ENCODE measurements at regions not wholly inside any gene's neighbourhood (a gene's known extent, or its start where the extent isn't known, plus 50 kb on each side); places are given as distances from the start of the nearest gene placed in this dataset.

DNA sequence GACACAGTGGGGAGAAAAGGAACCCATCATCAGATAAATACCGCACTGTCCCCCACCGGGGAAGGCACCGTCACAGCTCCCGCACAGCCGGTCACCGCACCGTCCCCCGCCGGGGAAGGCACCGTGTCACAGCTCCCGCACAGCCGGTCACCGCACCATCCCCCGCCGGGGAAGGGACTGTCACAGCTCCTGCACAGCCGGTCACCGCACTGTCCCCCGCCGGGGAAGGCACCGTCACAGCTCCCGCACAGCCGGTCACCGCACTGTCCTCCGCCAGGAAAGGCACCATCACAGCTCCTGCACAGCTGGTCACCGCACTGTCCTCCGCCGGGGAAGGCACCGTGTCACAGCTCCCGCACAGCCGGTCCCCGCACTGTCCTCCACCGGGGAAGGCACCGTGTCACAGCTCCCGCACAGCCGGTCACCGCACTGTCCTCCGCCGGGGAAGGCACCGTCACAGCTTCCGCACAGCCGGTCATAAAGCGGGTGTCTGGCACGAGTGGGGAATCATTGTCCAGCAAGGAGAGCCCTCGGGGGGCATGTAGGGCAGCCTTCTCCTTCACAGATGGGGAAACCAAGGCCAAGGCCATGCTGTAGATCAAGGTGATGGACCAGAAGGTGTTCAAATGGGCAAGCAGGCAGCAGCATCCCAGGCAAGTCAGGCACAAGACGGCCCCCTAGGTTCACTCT lies 280.1 kb downstream of the NPHP4 start:
- DNase-seq, result no peak

DNA sequence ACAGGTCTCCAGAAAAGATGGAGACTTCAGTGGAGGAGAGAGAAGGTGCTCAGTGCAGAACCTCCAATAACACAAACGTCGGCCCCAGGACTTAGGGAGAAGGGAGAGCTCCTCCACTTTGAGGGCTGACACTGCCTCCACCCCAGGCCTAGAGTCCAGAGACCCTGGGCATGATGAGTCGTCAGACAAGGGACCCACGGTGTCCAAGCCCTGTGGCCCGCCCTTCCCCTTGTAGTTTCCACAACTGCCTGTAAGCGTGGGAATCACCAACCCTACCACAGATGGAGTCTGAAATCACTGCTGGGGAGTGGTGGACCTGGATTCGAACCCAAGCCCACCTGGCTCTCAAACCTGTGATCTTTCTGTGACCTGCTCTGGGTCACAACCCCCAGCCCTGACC lies 281.1 kb downstream of the NPHP4 start:
- DNase-seq, result no peak

DNA sequence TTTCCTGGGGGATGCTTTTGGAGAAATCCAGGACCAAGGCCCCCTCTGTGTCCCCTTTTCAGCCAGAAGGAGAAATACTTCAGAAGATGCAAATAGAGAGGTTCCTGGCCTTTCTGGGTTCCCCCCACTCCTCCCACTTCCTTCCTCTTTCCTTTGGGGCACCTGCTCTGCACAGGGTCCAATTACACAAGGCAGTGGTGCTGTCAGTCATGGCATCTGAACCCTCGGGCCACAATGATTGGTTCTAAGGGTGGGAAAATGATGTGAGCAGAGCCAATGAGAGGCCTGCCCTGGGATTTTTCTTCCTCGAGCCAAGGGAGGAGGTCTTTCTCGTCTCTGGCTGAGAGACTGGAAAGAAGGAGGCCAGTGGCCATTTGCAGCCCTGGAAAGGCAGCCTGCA lies 282.2 kb downstream of the NPHP4 start:
- DNase-seq, result no peak

DNA sequence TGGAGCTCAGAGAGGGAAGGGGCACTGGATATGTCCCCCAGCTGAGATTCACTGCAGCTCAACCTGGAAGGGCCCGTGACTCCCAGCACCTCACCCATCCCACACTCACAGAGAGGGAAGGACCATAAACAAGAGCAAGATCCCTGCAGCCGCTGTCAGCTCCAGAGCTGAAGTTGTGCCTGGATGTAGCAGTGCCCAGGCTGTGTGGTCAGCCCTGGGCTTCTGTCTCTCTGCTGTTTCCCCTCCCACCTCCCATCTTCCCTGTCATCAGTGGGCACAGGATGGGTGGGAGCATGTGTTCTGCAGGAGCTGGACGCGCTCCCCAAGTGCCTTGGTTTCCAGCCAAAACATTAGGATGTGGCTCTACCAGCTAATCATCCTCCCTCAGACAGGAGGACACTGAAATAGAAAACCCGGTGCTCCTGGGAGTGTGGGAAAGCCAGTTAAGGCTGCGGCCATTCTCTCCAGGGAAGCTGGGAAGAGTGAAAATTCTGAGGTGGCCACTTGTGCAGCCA lies 282.7 kb downstream of the NPHP4 start:
- no peak for DNase-seq

DNA sequence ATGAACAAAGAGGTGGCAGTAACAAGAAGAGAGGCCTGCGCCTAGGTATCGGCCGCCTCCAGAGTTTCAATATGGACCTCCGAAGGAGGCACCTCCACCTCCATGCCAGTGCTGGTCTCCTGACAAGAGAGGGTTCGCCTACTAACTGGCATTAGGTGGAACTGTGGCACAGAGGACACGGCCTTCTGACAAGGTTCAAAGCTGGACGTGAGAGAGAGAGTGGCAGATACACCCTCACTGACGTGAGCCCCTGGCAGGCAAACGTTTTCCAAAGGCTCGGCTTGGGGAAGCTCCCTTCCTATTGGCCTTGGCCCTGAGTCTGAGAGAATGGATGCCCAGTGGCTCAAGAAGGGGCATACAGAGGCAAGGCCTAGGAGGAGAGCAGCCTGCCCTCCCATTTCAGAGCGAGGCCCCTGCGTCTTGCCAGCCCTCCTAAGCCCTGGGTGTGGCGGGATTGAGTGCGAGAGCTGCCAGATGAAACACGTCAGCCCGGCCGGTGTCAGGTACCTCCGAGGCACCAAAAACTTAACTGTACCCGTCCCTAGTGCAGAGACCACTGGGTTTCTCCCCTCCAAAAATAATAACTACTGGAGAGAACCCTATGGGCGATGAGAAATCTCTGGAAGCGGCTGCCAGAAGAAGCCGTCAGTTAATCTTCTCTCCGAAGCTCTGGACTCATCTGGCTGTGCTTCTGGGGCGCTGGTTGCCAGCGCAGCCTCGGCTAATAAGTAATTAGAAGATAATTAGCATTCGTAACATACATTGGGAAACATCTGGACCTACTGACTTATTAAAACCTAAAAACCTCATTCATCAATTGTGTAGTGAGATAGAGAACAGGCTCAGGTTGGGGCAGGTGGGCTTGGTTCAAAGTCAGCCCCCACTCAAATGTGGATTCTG lies 283.6 kb downstream of the NPHP4 start:
- no peak for DNase-seq

DNA sequence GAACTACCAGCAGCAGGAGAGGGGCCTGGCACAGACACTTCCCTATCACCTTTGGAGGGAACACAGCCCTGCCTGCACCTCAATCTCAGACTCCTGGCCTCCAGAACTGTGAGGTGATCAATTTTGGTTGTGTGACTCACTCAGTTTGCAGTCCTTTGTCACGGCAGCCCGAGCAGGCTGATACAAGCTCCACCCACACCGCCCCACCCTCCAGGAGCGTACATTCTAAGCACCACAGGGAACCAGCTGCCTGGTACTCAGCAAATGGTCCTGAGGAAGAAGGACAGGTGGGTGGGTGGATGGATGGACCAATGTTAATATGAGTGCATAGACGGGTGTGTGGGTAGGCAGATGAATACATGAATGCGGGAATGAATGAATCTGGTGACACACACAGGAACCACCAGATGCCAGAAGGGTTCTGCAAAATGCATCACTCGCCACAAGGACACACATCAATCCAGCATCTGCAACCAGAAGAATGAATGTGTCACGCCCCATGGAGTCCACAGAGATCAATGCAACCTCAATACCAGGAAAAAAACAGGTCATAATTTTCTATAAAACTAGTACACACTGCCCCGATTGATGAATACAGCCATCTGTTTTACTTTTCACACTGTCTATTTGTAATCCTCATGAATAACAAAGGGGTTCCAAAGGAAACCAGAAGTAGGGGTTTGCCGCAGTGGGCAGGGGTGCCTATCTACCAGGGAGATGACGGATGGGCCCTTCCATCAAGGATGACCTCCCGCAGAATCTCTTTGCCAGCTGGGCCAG lies 284.5 kb downstream of the NPHP4 start:
- DNase-seq, result no peak

DNA sequence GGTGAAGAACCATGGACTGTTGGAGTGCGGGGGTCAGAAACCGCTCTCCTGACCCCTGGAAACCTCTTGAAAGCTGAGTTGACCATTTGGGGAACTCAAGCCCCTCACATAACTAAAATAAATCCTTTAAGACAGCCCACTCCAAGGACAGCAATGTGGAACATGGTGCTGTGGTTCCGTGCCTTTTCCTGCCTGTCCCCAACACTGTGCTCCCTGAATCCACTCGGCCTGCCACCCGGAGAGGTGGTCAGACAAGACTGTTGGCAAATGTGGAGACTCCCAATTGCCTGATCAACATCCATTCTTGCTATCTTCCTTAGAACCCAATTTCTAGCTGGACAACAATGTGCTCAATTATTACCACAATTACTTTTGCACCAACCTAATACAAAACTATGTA lies 286.0 kb downstream of the NPHP4 start:
- DNase-seq, result no peak

DNA sequence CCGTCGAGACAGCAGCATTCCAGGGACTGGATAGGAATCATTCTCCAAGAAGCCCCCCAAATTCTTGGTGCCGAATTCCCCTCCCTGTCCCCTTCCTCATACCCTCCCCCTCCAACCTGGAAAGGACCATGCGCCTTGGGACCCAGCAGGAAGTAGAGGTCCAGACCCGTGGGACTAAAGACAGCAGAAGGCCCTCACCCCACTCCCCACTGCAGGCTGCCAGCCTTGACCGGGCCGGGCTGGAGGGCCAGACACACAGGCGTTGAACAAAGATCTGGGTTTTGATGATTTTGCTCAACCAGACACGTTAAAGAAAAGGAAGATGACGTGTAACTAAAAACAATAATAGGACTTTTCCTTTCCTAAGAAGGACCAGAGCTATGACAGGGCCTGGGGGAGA lies 286.5 kb downstream of the NPHP4 start:
- DNase-seq, result no peak

DNA sequence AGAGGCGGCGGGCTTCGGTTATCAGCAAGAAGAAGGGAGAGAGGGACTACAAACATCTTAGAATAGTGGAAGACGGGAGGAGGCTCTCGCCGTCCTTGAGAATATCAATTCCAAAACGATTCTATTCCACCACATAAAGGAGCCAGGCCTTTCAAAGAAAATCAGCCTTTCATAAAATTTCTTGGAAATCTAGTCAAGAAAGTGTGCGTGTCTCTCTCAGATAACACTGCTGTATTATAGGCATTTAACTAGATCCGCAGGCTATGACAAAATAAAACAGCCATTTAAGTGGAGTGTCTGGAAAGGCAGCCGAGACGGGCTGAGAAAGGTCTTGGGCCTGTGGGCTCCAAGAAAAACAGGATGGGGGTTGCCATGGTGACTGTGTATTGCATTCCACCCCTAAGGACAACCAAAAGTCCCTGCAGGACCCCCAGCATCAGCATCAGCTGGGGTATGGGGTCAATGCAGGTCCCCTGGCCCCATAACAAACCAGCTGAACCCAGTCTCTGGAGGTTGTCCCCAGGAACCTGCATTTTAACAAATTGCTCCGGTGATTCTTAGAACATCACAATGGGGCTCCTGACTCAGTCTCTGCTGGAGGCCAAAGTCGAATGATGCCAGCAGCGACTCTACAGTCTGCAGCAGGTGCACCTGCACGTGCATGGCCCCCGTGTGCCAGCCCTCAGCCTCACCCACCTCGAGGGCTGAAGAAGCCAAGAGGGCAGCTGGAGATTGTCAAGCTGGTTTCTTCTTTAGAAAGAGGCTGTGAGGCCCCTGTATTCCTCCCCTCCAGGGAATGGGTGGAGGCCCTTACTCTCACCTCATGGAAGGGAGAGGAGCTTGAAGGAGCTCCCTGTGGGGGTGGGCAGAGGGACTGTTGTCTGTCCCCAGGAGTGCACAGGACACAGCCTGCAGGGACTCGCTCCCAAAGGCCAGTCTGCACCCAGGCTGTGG lies 287.4 kb downstream of the NPHP4 start:
- DNase-seq, result no peak

DNA sequence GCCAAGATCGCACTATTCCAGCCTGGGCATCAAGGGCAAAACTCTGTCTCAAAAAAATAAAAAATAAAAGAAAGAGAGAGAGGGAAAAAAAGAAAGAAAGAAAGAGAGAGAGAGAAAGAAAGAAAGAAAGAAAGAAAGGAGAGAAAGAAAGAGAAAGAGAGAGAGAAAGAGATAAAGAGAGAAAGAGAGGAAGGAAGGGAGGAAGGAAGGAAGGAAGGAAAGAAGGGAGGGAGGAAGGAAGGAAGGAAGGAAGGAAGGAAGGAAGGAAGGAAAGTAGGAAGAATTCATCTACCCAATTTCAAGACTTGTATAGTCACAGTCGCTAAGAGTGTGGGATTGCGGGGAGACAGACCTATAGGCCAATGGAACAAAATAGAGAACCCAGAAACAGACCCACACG lies 290.6 kb downstream of the NPHP4 start:
- no peak for DNase-seq

DNA sequence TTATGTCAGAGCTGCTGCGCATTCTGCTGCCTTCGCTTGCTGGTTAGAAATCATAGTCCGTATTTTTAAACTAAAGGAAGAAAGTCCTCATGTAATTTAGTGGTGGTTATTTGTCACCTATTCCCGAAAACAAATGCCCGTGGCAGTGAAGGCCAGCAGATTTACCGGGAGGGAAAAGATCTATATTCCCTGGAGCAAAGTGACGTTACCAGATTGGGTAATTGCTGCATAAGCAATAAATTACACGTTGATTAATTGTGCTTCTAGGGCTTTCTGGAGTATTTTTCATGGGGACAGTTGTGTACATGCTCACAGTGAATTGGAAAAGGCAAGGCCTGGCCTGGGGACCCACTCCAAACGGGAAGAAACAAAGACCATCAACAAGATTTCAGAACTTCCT lies 298.7 kb downstream of the NPHP4 start:
- DNase-seq, result no peak

DNA sequence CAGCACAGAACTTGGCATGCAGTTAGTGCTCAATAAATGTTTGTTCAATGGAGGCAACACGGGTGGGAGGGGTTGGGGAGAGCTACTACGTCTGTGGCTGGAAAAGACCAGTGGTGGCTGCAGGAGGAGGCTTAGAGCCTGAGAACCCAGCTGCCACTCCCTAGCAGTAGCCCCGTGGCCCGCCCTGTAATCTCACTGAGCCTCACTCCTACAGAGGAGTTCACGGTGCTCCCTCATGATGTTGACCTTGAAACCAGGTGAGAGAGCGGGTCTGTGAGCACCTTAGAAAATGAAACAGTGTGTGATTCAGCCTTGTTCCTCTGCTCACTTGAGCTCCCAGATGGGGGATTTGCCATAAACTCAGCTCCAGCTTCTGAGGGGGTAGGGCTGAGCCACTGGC lies 299.6 kb downstream of the NPHP4 start:
- no peak for DNase-seq

DNA sequence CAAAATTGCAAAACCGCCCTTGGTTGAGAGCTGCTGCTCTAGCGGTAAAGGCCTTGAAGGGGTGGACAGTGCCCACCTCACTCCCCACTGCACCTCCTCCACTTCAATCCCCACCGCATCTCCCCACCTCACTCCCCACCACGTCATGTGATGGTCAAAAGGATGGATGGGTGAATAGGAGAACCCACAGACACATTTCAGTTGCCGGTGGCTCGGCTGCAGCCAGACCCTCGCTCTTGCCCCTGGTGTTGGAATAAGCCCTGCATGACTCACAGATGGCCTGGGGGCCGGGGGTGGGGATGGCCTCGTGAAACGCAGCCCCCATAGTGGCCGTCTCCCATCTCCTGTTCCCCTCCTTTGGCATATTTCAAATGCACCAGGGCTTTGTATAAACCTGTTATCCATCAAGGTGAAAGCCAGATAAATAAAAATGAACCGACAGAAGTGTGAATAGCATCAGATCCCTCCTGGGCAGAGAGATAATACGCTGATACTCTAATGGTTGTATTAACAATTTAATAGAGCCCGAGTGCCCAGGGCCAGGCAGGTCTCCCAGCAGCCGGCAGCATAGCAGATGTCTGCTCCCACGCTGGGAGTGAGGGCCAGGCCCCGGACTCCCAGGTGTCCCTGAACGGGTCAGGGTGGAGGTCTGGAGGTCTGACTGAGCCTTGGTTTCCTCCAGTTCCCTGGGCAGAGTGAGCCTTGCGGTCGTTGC lies 300.3 kb downstream of the NPHP4 start:
- DNase-seq, result no peak

DNA sequence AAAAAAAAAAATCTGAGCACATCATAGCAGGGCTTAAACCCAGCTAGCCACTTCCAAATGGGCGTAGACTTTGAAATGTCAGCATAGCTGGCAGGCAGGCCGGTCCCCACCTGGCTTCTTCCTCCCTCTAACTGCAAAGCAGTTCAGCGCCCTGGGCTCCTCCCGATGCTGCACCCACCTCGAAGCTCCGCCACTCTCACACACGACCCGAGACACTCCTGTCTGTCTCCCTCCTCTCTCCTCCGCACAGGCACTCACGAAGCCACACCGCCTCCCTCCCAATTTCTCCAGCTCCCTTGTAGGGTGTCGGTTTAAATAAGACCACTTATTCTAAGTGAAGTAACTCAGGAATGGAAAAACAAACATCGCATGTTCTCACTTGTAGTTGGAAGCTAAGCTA lies 301.3 kb downstream of the NPHP4 start:
- DNase-seq, result no peak

DNA sequence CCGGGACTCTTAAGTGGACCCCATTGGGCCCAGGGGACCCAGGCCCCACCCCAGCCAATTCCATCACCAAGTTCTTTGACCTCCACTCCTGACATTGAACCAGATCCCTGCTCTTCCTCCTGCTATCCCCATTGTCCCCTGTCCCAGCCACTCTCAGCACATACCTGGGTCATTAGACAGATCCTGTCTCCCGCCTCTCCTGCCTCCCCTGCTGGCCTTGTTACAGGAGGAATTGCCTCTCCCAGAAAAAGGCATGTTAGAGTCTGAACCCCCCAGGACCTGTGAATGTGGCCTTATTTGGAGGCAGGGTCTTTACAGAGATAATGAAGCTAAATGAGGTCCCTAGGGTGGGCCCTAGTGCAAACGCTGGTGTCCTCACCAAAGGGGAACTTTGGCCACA lies 301.9 kb downstream of the NPHP4 start:
- no peak for DNase-seq

DNA sequence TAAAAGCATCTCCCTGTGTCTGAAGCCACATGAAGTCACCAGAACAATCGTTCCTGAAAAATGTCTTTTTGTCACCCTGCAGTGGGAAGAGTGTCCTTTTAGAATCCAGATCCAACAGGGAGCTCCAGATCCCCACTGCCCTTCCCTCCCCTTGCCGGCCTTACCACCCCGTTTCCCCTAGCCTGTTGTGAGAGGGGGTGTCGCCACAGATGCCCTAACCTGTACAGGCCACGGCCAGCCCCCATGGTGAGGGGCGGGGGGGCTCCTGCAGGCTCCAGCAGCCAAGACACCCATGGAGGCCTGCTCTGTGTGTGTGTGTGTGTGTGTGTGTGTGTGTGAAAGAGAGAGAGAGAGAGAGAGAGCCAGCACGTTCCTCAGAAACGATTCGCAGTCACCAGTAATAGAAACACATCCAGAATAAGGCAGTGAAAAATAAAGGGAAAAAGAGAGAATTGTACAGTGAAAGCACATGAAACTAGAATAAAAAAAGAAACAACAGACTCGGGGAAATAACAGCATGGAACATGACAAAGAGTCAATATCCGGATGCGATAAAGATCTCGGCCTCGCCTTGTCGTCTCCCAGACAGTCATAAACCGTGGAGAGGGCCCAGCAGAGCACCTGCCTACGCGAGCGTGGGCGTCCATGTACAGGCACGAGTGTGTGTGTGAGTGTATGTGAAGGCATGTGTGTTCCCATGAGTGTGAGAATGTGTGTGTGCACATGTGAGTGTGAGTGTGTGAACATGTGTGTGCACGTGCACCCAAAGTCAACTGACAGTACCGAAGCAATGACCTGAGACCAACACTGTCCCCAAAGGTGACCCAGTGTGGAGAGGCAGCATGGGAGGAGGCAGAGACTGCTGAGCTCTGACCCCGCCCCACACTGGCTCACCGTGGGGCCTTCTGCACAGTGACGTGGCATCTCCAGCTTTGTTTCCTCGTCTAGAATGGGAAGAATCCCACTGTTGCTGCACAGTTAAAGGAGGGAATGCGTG lies 303.8 kb downstream of the NPHP4 start:
- no peak for DNase-seq

DNA sequence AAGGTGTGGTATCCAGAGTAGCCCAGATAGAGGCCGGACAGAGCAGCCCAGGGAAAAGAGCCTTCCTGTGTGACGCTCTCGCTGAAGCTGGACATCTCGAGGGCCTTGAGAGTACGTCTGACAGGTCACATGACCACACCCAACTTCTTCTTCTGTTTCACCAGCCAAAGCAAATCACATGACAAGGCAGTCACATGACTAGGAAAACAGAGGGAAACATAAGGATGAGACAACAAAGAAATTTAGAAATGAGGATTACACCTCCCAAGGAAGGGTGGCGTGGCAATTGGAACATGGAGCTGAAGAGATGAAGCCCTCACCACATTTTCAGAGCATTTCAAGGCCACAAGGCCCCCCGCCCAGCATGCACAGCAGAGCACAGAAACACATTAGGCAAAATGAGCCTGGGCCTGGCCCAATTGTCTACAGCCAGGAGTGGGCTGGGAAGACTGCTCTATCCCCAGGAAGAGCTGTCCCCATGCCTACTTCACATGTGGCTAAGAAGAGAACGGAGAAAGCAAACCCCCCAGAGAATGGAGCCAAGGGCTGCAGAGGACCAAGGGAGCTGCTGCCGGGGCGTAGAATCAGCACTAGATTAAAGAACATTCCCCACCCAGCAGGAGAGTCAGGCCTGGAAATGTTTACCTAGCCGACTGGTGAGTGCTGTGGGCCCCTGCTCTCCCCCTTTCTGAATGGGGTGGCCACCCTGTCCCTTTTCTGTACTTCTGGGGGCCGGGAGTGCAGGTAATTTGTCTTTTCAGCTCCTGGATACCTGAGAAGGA lies 305.1 kb downstream of the NPHP4 start:
- no peak for DNase-seq

DNA sequence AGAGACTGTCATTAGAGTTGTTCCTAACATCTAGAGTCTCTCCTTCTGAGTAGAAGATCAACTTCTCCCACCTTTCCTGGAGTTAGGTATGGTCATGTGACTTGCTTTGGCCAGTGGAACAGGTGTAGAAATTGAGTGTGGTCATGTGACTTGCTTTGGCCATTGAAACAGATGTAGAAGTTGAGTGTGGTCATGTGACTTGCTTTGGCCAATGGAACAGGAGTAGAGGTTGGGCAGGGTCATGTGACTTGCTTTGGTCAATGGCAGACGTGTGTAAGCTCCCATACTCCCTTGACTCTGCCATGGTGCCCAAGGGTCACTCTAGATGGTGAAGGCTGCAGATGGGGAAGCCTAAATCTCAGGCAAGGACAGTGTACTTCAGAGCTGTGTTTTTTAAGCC lies 306.0 kb downstream of the NPHP4 start:
- no peak for DNase-seq

DNA sequence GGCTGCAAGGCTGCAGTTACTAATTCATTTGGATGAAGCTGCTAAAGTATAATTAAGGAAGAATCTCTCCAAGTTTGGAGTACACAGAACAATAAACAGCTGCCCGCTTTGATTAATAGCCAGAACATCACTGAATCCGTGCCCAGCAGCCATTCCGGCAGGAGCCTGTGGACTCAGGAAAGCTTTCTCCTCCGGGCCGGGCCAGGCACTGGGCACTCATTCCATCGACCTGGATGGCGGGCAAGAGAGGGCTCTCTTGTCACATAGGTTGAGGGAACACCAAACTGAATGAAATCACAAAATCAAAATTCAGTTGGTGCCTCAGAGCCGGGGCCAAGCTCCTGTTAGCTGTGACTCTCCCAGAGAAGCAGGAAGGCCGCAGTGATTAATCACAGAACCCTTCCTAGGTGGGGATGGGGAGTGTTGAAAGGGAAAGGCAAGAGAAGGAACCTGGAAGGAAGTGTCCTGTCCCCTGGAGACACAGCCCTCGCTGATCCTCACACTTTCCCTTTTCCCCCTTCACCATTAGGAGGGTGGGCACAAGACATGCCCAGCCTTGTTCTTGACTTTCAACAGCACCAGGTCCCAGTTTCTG lies 306.7 kb downstream of the NPHP4 start:
- DNase-seq, result no peak

Measured in CD4-positive, alpha-beta T cell treated with Interleukin-15 for 1 hour (primary cell).